MCF 10A (cell line): ENCODE measurements at regions not wholly inside any gene's neighbourhood (a gene's known extent, or its start where the extent isn't known, plus 50 kb on each side); places are given as distances from the start of the nearest gene placed in this dataset.

Source experiments
- BruUV-seq: library from RNA; stranded (reverse); fragments of 400-500 nt; replicated peaks from 2 replicates; lab custom pipeline; 2021; lab: Mats Ljungman, UMichigan
- CTCF ChIA-PET: fragments of 300-600 bp; sonication (Branson Sonifier 250); formaldehyde crosslinking; extraction: SDS; loops from one replicate; lab custom pipeline; 2021; ENCODE audit warnings: antibody characterized with exemption, inconsistent platforms; lab: Yijun Ruan, JAX
- POLR2A ChIA-PET: fragments of 300-600, 350-650 bp; sonication (Branson Sonifier 250); formaldehyde crosslinking; extraction: SDS; loops from one replicate; lab custom pipeline; 2020; ENCODE audit warnings: antibody characterized with exemption, inconsistent platforms; lab: Yijun Ruan, JAX
- DNase-seq: peaks from one replicate; pipeline ENCODE4 v3.0.0-alpha.2; 2018; ENCODE audit not compliant: unreplicated experiment
- H3K27ac Mint-ChIP-seq: one replicate; pipeline ENCODE4 v1.8.0; 2022; ENCODE audit warnings: mild to moderate bottlenecking, low read depth, mixed read lengths; ENCODE audit not compliant: unreplicated experiment
- H3K27me3 Mint-ChIP-seq: one replicate; pipeline ENCODE4 v1.8.0; 2022; ENCODE audit warnings: mixed read lengths; ENCODE audit not compliant: insufficient read depth, unreplicated experiment
- H3K36me3 Mint-ChIP-seq: one replicate; pipeline ENCODE4 v1.8.0; 2022; ENCODE audit warnings: mild to moderate bottlenecking, moderate library complexity, mixed read lengths; ENCODE audit not compliant: insufficient read depth, unreplicated experiment
- H3K4me1 Mint-ChIP-seq: one replicate; pipeline ENCODE4 v1.8.0; 2022; ENCODE audit warnings: mixed read lengths; ENCODE audit not compliant: insufficient read depth, unreplicated experiment
- H3K4me3 Mint-ChIP-seq: one replicate; pipeline ENCODE4 v1.8.0; 2022; ENCODE audit warnings: mild to moderate bottlenecking, moderate library complexity, mixed read lengths; ENCODE audit not compliant: unreplicated experiment
- H3K9me3 Mint-ChIP-seq: one replicate; pipeline ENCODE4 v1.8.0; 2022; ENCODE audit warnings: mixed read lengths; ENCODE audit not compliant: unreplicated experiment
- CTCF ChIP-seq: fragments of 200-600 bp; IDR thresholded peaks from one replicate; pipeline ENCODE4 v1.8.0; 2022; ENCODE audit warnings: antibody characterized with exemption, mild to moderate bottlenecking; ENCODE audit not compliant: unreplicated experiment
- intact Hi-C: fragments of 100-400 bp; cut with micrococcal nuclease; formaldehyde crosslinking; loops from 2 replicates; pipeline ENCODE4 v1.14.1; 2022

GRCh38 chr10:55266797-55267196 lies 465.8 kb upstream of the PCDH15 start:
- POLR2A ChIA-PET, result no interaction called here
- no peak overlapping the region for H3K27ac Mint-ChIP-seq
- H3K27me3 Mint-ChIP-seq, result peaks cover 71% of the 10 kb centered on the region
- CTCF ChIA-PET, result no interaction called here
- H3K4me3 Mint-ChIP-seq, result no peak overlapping the region
- peaks cover 5% of the 10 kb centered on the region for H3K36me3 Mint-ChIP-seq
- H3K4me1 Mint-ChIP-seq, result no peaks in the 10 kb centered on the region
- intact Hi-C loops, result no loop called here
- BruUV-seq, result no TSS peak
- no peak for TF ChIP-seq CTCF
- H3K9me3 Mint-ChIP-seq, result no peaks in the 10 kb centered on the region
- no peak for DNase-seq

- Mint-ChIP-seq H3K27ac (no peak overlapping the region), H3K9me3 (no peaks in the 10 kb centered on the region), H3K27me3 (peaks cover 66% of the 10 kb centered on the region), H3K4me3 (no peak overlapping the region), H3K4me1 (no peaks in the 10 kb centered on the region), H3K36me3 (peaks cover 5% of the 10 kb centered on the region)
- intact Hi-C loops, result loop anchor here (5.0 kb wide), 1 partner anchor 1266 kb away; no protein-coding TSS in a partner anchor
- BruUV-seq, result no TSS peak
- no peak for DNase-seq
- TF ChIP-seq CTCF, result no peak
- POLR2A ChIA-PET, result no interaction called here
- CTCF ChIA-PET, result interaction anchor here (0.6 to 1.5 kb wide), 11 partner anchors 10 to 1301 kb away, joined by 3 to 7 read pairs (median 4); no protein-coding TSS in a partner anchor
Observed at GRCh38 chr10:55263327-55263726, 462.3 kb upstream of the PCDH15 start.

- ChIA-PET POLR2A (no interaction called here), CTCF (no interaction called here)
- Mint-ChIP-seq H3K4me1 (no peaks in the 10 kb centered on the region), H3K27me3 (peaks cover 56% of the 10 kb centered on the region), H3K4me3 (no peak overlapping the region), H3K36me3 (no peaks in the 10 kb centered on the region), H3K9me3 (no peaks in the 10 kb centered on the region), H3K27ac (no peak overlapping the region)
- intact Hi-C loops, result no loop called here
- no TSS peak for BruUV-seq
- no peak for TF ChIP-seq CTCF
- DNase-seq, result no peak
Observed at GRCh38 chr10:55242544-55242943, 441.5 kb upstream of the PCDH15 start.

- no peak for DNase-seq
- intact Hi-C loops, result no loop called here
- no peaks in the 10 kb centered on the region for H3K9me3 Mint-ChIP-seq
- ChIA-PET CTCF (interaction anchor here (0.7 kb wide), 1 partner anchor 60 kb away, joined by 4 read pairs; no protein-coding TSS in a partner anchor), POLR2A (no interaction called here)
- no peak overlapping the region for H3K27ac Mint-ChIP-seq
- H3K4me1 Mint-ChIP-seq, result no peaks in the 10 kb centered on the region
- no peak overlapping the region for H3K4me3 Mint-ChIP-seq
- no peak for TF ChIP-seq CTCF
- H3K36me3 Mint-ChIP-seq, result no peaks in the 10 kb centered on the region
- H3K27me3 Mint-ChIP-seq, result peaks cover 15% of the 10 kb centered on the region
- no TSS peak for BruUV-seq
Observed at GRCh38 chr10:55237462-55237861, 436.4 kb upstream of the PCDH15 start.
